HepG2 (cell line): ENCODE measurements at regions not wholly inside any gene's neighbourhood (a gene's known extent, or its start where the extent isn't known, plus 50 kb on each side); places are given as distances from the start of the nearest gene placed in this dataset.

ENCODE experiments used
- BCL3 ChIP-seq: sonication (generic); formaldehyde crosslinking; IDR thresholded peaks from 2 replicates; pipeline ENCODE4 v1.5.1; 2020; ENCODE audit warnings: mild to moderate bottlenecking, missing genetic modification reagents, moderate library complexity
- CEBPB ChIP-seq: IDR thresholded peaks from 2 replicates; pipeline ENCODE4 v1.6.1; 2011; ENCODE audit warnings: low read depth, low read length, improper control_type of control experiment, borderline replicate concordance
- HDAC1 ChIP-seq: sonication (generic); formaldehyde crosslinking; IDR thresholded peaks from 2 replicates; pipeline ENCODE4 v1.5.1; 2020; ENCODE audit warnings: mild to moderate bottlenecking, missing genetic modification reagents
- HDAC6 ChIP-seq: fragments of 200-600 bp; sonication (generic); IDR thresholded peaks from 2 replicates; pipeline ENCODE4 v1.7.0; 2017; ENCODE audit warnings: mild to moderate bottlenecking, antibody characterized with exemption, low read length, low read depth
- HIC2 ChIP-seq: sonication (generic); formaldehyde crosslinking; IDR thresholded peaks from 2 replicates; pipeline ENCODE4 v1.9.0; 2022; ENCODE audit warnings: low read depth, missing genetic modification reagents
- HNRNPL ChIP-seq: fragments of 200-400 bp; formaldehyde crosslinking; IDR thresholded peaks from 2 replicates; pipeline ENCODE4 v1.6.1; 2017; ENCODE audit warnings: mild to moderate bottlenecking, low read depth, low read length
- HOXA3 ChIP-seq: sonication (generic); formaldehyde crosslinking; IDR thresholded peaks from 2 replicates; pipeline ENCODE4 v1.5.0; 2020; ENCODE audit warnings: missing genetic modification reagents
- IKZF4 ChIP-seq: sonication (generic); formaldehyde crosslinking; IDR thresholded peaks from 2 replicates; pipeline ENCODE4 v1.5.1; 2020; ENCODE audit warnings: borderline replicate concordance, mild to moderate bottlenecking, low read depth, missing genetic modification reagents; ENCODE audit errors: not compliant biosample characterization
- MYNN ChIP-seq: sonication (generic); formaldehyde crosslinking; IDR thresholded peaks from 2 replicates; pipeline ENCODE4 v1.4.0; 2020; ENCODE audit warnings: mild to moderate bottlenecking, low read depth, missing genetic modification reagents
- RARG ChIP-seq: sonication (generic); formaldehyde crosslinking; IDR thresholded peaks from 2 replicates; pipeline ENCODE4 v1.4.0; 2020; ENCODE audit warnings: low read depth, mild to moderate bottlenecking, missing genetic modification reagents
- REL ChIP-seq: sonication (generic); formaldehyde crosslinking; conservative IDR thresholded peaks from 2 replicates; pipeline ENCODE4 v1.8.0; 2022; ENCODE audit warnings: mild to moderate bottlenecking, missing genetic modification reagents, moderate library complexity
- SPEN ChIP-seq: sonication (generic); formaldehyde crosslinking; IDR thresholded peaks from 2 replicates; pipeline ENCODE4 v1.5.1; 2020; ENCODE audit warnings: low read depth, mild to moderate bottlenecking, missing genetic modification reagents
- SRSF1 ChIP-seq: fragments of 200-400 bp; formaldehyde crosslinking; optimal IDR thresholded peaks from 2 replicates; pipeline ENCODE3; 2017; ENCODE audit warnings: mild to moderate bottlenecking, low read depth, low read length, moderate library complexity
- THAP11 ChIP-seq: IDR thresholded peaks from 2 replicates; pipeline ENCODE4 v1.6.1; 2016; ENCODE audit warnings: missing biosample characterization, missing genetic modification reagents
- UBTF ChIP-seq: sonication (generic); formaldehyde crosslinking; IDR thresholded peaks from 2 replicates; pipeline ENCODE4 v1.4.0; 2020; ENCODE audit warnings: mild to moderate bottlenecking, missing genetic modification reagents
- ZNF280B ChIP-seq: sonication (generic); formaldehyde crosslinking; IDR thresholded peaks from 2 replicates; pipeline ENCODE4 v1.5.0; 2020; ENCODE audit warnings: missing genetic modification reagents, mild to moderate bottlenecking, borderline replicate concordance
- ZNF350 ChIP-seq: sonication (generic); formaldehyde crosslinking; IDR thresholded peaks from 2 replicates; pipeline ENCODE4 v1.4.0; 2020; ENCODE audit warnings: mild to moderate bottlenecking, low read depth, missing genetic modification reagents, borderline replicate concordance
- ZNF503 ChIP-seq: sonication (generic); formaldehyde crosslinking; IDR thresholded peaks from 2 replicates; pipeline ENCODE4 v1.4.0; 2020; ENCODE audit warnings: missing genetic modification reagents

GRCh38 chr2:43000242-43001054 is 208.1 kb upstream of the HAAO start (continued):
- TF ChIP-seq IKZF4 (CRISPR knock-in tag) (peak; percentile 53), MYNN (no peak), THAP11 (CRISPR knock-in tag) (no peak), ZNF350 (CRISPR knock-in tag) (peak; percentile 75), HDAC1 (0 out of 2 replicates have a peak, but pooled peaks have one; percentile 40), SRSF1 (peak; percentile 75), BCL3 (CRISPR knock-in tag) (peak; percentile 86; the same call in 1 of the 2 replicates), UBTF (CRISPR knock-in tag) (peak; percentile 53), SPEN (CRISPR knock-in tag) (peak; percentile 72), HOXA3 (peak; percentile 26; the same call in 1 of the 2 replicates), REL (peak; percentile 80; the same call in 1 of the 2 replicates), HNRNPL (peak; percentile 96), ZNF280B (peak; percentile 57; the same call in 1 of the 2 replicates), ZNF503 (CRISPR knock-in tag) (no peak), CEBPB (no peak), HIC2 (CRISPR knock-in tag) (peak; percentile 68; the same call in 1 of the 2 replicates), RARG (no peak), HDAC6 (no peak)
